ENCODE measurements at regions not wholly inside any gene's neighbourhood (a gene's known extent, or its start where the extent isn't known, plus 50 kb on each side); places are given as distances from the start of the nearest gene placed in this dataset.
"Not testable (repeated sequence)": the region's sequence is repeated elsewhere in the genome, so short reads cannot be mapped to it uniquely, and the experiment has no call there.

DNA sequence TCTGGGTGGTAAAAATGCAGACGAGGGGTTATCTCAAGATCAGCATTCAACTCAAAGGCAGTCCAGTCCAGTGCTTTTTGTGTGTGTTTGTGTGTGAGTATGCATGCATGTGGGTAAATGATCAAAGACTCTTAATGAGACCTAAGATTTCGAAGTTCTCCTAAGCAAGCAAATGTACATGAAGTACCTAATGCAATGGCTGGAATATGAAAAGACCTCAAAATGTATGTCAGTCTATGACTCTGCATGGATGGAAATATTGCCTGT lies 151.0 kb upstream of the L3MBTL4 start:
- DNase-seq (ENCODE audit: extremely low spot score, insufficient read length, low read depth) (no peak), FAIRE-seq (no peak)

DNA sequence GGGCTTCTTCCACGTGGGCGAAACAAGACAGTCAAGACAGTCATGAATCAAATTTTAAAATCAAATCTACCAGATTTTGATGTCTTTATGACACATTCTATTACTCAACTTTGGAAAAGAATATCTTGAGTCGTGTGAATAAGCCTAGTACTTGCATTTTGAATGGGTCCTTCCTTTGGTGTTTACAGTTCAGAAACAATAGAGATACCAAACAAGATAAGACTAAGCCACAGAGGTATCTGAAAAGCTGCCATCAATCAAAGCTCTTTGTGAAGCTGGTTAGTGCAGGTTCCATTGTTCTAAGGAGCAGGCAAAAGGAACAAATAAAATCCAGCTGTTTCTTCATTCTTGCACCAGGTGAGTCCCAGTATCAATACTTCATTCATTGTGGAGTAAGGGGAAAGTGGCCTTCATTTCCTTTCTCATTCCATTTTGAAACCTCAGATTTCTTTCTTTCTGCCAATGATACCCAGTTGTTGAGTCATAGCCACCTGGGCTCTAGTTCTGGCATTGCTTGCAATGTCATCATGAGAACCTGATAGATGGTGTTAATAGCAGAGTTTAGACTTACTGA lies 151.7 kb upstream of the L3MBTL4 start:
- FAIRE-seq = no peak
- DNase-seq (ENCODE audit: extremely low spot score, insufficient read length, low read depth) = no peak

DNA sequence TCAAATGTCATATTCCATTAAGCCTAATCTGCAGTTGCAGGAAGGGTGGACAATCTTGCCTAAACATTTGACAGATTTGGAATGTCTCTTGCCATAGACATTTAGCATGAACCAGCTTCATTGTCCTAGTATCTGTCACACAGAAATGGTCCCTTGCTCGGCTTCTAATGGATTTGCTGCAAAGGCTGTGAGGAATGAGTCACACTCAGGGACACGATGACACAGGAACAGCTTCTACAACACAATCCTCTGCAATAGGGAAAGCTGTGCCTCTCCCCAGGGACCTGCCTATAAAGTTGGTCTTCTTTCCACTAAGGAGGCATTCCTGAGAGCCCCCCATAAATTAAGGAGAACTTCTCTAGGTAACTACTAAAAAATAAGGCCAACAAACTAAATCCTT lies 155.1 kb upstream of the L3MBTL4 start:
- no peak for DNase-seq (ENCODE audit: extremely low spot score, insufficient read length, low read depth)
- no peak for FAIRE-seq

DNA sequence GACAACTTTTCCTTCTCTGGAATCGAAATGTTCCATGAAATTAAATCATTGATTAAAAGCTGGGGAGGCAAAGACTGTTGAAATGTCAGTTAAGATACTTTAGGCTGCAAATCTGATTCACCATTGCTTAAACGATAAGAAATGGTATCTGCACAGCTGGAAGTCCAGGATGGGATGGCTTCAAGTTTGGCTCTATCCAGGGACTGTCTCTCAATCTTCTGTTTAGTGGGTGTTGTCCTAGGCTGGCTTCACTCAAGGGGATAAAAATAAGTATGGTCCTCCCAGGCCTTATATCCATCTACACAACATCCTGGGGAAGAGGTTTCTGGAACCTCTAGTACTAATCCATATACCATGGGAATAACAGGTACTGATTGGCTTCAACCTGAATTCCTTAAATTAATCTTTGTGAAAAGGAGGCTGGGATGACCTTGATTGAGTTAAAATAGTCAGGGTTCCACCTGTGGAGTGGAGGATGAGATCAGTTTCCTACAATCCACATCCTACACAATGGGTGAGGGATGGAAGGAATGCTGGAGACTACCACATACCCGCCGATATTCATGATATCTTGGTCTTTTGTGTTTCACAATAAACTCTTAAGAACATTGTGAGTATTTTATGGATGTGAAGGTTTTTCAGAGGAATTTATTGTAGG lies 156.0 kb upstream of the L3MBTL4 start:
- DNase-seq (ENCODE audit: extremely low spot score, insufficient read length, low read depth) = no peak
- no peak for FAIRE-seq

DNA sequence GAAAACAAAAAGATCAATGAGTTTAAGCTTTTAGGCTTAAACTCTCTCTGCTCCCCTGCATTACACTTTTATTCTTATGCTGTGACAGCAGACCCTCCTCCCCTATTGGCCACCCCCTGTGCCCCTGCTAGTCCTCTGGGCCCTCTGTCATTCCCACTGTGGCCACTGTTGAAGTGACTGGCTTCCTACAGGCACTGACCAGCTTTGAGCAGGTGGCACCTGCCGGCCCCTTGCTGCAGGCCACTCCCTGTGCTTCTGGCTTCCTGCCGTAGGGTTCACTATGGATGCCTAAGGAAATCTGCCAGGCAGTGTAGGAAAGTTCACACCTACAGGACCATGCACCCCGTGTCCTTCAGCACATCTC lies 156.5 kb upstream of the L3MBTL4 start:
- FAIRE-seq = no peak
- DNase-seq (ENCODE audit: extremely low spot score, insufficient read length, low read depth) = no peak

DNA sequence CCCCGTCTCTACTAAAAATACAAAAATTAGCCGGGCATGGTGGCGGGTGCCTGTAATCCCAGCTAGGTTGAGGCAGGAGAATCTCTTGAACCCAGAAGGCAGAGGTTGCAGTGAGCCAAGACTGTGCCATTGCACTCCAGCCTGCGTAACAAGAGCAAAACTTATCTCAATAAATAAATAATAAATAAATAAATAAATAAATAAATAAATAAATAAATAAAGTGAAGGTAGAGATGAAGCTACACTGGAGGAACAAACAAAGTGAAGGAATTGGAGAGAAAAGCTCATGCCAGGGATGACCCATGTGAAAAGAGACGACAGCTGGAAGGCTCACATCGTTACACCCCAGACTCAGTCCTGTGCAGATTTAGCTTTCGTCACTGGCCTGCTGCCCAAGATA lies 157.3 kb upstream of the ARHGAP28 start:
- not testable (repeated sequence) for FAIRE-seq; DNase-seq (ENCODE audit: extremely low spot score, insufficient read length, low read depth)

DNA sequence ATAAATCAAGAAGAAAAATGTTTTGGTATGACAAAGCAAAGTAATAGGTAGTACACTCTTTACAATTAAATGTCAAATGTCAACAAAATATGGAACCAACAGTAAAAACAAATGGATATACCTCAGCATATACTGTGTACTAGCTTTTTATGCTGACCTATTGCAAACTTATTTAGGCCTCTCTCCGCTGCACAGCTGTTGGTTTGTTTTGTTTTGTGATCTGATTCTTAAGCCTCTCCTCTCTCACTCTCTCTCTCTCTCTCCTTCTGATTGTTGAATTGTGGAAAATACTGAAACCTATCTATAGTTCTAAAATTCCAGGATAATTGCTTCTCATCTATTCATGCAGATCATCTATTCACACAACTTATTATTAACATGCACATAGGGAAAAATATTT lies 154.9 kb upstream of the ARHGAP28 start:
- DNase-seq (ENCODE audit: extremely low spot score, insufficient read length, low read depth) = no peak
- no peak for FAIRE-seq

DNA sequence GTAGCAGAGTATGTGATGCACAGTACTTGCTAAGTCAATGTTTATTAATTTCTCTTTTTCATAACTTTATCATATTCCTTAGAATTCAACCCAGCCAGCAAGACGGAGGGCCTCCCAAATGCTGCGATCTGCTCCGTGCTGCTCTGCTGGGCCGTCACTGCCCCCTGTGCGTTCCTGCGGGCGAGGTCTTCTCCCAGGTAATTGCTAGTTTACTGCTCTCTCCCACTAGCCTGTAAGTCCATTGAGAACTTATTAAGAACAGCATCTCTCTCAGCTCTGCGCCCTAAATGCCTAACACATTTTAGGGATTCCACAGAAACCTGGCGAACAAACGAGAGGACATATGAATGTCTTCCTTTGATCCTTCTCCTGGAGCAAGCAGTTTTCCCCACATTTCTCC lies 153.6 kb upstream of the ARHGAP28 start:
- DNase-seq (ENCODE audit: extremely low spot score, insufficient read length, low read depth) (no peak), FAIRE-seq (no peak)

DNA sequence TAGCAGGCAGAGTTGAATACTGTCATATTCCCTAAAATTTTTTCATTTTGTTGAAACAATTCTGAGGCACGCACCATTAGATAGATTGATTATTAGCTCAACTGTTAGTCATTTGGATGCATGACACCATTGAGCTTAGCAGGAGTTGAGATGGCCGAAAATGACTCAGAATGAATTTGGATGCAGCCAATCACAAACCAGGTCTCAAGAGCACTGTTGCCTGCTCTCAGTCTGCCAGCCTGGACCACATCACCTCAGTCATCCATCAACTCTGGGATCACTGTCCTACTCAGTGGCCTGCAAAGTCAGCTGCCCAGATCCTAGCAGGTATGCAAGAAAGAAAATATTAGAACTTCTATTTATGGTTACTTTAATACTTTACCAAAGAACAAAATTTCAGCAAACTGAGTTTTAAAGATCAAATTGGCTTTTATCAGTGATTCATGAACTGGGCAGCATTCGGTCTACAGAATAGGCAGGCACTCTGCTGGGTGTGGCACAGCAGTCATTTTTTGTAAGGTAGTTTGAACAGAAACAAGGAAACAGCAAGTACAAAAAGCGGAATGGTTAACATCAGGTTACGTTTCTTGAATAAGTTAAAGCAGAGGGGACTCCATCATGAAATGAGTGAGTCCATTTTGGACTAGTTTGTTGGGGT lies 152.7 kb upstream of the ARHGAP28 start:
- FAIRE-seq (no peak), DNase-seq (ENCODE audit: extremely low spot score, insufficient read length, low read depth) (no peak)

DNA sequence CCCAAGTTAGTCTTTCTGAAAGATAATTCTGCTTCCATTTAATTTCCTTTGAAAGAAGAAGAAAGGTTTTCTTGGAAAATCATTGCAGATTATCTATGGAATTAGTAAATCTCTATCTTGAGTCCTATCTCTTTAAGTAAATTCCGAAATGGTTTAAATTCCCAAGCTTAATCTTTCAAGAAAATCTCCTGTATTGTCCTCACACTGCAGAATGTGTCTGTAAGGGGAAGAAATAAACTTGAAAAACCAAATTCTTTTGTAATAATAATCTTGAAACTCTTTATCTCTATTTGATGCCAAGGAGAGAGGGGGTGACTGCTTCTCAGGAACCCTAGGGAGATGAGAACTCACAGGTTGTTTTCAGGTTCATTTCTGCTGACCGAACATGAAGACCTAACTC lies 150.8 kb upstream of the ARHGAP28 start:
- FAIRE-seq (no peak), DNase-seq (ENCODE audit: extremely low spot score, insufficient read length, low read depth) (no peak)

DNA sequence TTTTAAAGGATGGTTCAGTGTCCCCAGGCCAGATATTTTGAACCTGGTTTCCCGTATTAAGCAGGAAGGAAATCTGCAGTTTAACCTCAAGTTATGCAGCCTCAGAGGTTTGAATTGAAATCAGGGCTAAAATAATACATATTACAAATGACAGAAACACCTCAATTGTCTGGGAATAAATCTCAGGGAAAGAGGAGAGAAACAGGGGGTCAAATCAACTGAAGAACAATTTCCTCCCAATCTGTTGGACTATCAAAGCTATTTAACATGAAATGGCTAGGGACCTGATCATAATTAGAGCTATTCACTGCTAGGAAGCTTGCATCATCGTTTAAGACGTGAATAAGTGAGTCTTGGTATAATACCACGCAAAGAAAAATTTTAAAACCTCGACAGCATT lies 150.0 kb upstream of the ARHGAP28 start:
- DNase-seq (ENCODE audit: extremely low spot score, insufficient read length, low read depth) (no peak), FAIRE-seq (no peak)

DNA sequence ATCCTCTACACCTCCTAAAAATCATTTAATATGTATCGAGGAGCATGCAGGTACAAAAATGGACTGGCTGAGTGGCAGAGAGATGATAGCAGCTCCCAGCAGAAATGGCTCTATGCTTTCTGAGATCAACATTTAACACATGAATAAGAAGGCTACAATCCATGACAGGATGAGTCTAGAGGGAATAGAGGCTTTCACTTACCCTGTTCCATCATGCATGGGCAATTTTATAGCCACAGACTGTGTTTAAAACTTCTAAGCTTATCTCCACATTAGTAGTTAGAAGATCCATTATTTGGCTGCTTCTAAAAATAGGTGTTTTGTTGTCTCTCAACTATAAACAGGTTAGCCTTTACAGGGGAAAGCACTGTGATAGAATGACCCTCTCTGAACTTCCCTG lies 149.1 kb upstream of the ARHGAP28 start:
- FAIRE-seq = no peak
- no peak for DNase-seq (ENCODE audit: extremely low spot score, insufficient read length, low read depth)

DNA sequence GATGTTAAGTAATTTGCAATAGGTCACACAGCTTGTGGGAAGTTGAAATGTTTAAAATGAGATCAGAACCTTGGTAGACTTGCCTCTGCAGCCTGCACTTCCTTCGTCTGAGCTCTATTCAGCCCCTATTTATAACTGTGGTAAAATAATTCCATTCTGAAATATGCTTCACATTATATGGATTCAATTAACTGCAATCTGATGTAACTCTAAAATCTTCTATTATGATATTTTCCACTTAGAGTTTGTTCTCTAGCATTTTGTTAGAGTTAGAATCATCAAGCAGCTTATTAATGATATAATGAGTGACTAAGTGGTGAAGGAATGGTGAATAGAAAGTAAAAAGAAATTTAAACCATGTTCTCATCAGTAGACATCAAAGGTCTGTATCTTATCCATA lies 139.6 kb upstream of the ARHGAP28 start:
- no peak for DNase-seq (ENCODE audit: extremely low spot score, insufficient read length, low read depth)
- no peak for FAIRE-seq

DNA sequence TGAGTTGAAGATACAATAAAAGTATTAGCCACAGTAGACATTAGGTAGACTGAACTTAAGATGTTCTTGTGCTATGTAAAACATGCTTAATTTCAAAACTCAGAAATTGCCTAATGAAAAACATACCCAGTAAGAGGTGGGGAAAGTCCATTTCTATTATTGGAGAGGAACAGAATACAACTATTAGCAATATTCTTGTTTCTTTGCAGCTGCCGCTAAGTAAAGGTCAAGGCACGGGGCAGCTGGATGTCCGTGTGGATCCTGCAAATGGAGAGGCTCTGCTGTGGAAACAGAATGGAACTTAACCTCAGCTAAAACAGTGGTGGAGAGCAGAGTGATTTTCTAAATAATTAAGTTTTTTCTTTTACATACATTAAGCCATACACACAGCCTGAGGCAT lies 139.2 kb upstream of the ARHGAP28 start:
- FAIRE-seq = no peak
- DNase-seq (ENCODE audit: extremely low spot score, insufficient read length, low read depth) = no peak

DNA sequence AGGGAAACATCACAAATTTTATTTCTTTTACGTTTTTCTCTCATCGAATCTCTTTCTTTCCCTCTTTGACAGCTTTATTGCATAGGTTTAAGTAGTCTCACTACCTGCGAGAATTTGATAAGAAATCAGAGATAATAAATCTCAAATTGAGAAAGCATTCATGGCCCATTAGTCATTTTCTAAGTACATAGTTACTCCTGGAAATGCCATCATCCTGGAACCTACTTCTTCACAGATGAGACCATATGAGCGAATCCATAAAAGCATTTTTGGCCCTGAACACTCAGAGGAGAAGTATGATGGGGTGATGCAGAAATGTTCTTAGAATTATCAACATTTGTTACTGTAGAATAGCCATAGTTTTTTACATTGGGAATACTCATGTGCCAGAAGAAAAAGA lies 138.0 kb upstream of the ARHGAP28 start:
- DNase-seq (ENCODE audit: extremely low spot score, insufficient read length, low read depth) (no peak), FAIRE-seq (no peak)

DNA sequence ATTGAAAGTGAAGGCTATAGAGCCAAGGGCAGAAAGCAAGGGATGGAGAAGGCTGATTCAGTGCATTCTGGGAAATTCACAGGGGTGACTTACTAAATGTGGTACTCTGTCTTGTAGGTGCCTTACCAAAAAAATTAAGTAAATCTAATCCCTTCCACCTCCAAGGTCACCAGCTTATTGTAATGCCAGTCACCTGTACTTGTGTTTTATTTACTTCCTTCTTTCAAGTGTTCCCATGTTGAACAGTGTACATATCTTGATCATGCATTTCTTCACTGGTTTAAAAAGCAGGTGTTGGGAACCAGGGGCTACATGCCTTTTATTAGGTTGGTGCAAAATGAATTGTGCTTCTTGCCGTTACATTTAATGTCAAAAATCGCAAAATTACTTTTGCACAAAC lies 137.0 kb upstream of the ARHGAP28 start:
- DNase-seq (ENCODE audit: extremely low spot score, insufficient read length, low read depth) (no peak), FAIRE-seq (no peak)

DNA sequence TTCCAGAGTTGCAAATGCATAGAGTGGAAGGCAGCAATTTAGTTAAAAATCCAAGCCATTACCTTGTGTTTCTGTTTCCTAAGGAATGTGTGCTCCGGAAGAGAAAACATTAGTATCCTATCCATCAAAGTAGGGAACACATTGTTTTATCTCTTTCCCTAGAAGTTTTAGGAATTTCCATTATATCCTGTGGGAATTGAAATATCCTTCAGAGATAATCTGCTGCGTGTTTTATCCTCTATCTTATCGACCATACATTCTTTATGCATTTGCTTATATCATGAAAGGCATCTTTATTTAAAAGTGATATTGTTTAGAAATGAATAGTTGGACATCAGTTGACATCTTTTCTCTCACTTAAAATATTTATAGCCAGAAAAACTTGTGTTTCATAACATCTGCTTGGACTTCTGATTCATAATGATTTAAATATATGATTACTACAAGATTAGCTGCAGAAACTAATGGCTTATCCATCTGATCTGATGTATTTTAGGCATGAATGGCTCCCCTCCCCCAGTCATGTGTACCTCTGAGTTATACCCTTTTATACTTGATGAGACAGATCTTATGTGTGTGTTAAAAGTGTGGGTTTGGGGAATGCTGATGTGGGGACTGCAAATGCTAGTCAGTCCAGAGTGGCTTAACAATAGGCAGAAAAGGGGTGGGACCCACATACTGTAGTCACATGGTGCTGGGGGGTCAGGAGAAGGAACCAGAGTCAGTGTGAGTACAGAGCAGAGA lies 136.2 kb upstream of the ARHGAP28 start:
- DNase-seq (ENCODE audit: extremely low spot score, insufficient read length, low read depth) (no peak), FAIRE-seq (no peak)

DNA sequence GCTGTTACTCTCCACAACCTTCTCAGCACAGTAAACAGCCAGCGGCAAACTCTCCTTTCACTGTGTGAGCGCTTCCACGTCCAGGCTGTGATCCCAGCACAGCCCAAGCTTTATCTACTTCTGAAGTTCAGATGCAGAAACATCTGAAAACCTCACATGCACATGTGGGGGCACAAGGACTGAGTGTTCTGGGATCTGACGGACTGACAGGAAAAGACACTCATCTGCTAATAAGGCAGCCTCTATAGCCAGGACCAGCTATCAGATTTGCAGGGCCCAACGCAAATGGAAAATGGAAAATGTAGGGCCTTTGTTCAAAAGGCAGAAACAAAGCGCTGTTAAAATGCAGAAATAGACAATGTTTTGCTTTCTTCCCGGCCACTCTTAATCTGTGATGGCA lies 133.8 kb upstream of the ARHGAP28 start:
- no peak for DNase-seq (ENCODE audit: extremely low spot score, insufficient read length, low read depth)
- FAIRE-seq = no peak

DNA sequence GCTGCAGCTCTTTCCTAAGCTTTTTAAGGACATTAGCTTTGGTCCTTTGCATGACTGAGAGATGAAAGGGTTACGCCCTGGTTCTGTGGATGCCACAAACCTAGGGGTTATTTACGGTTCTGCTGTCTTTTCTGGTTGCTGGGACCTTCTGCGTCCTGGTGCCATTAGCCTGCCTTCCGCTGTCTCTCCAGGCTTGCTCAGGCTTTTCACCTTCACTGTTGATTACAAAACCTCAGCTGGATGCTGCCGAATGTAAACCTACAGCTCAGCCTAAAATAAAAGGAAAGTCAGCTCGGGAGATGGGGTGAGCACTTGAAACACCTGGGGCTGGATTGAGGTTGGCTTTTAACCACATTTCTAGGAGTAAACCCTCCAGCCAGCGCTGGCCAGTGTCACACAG lies 130.9 kb upstream of the ARHGAP28 start:
- FAIRE-seq = no peak
- no peak for DNase-seq (ENCODE audit: extremely low spot score, insufficient read length, low read depth)

DNA sequence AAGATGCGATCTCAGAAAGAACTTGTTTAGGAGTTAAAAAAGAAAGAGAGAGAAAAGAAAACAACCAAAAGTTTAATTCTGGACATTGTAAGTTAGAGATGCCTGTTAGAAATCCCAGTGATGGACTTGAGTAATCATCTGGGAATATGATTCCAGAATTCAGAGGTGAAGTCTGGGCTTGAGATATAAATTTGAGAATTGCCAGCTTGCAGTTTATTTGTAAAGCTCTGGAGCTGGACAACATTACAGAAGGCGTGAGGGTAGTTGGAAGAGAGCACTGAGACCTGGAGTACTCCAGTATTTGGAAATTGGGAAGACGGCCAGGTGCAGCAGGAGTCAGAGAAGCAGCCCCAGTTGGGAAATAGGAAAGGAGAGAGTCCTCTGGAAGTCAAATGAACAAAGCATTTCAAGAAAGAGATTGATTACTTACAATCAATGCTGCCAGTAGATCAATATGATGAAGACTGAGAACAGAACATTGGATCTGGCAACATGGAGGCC lies 128.8 kb upstream of the ARHGAP28 start:
- FAIRE-seq = no peak
- no peak for DNase-seq (ENCODE audit: extremely low spot score, insufficient read length, low read depth)

DNA sequence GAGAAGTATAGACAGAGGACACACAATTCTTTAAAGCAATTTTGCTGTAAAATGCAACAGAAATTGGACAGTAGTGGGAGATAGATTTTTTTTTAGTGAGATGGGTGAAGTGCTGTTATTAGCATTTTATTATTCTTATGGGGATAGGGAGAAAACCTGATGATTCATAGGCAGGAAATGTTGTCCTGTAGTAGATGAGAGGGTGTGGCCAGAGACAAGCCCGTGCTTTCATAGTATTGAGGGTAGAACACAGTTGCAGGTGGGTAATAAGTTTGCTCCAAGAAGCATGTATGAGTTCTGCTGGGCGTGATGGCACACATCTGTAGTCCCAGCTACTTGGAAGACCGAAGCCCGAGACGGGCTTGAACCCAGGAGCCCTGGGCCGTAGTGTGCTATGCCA lies 128.3 kb upstream of the ARHGAP28 start:
- FAIRE-seq = no peak
- DNase-seq (ENCODE audit: extremely low spot score, insufficient read length, low read depth) = no peak

Data from GM18507 (cell line).